WTC11 (cell line): ENCODE measurements at regions not wholly inside any gene's neighbourhood (a gene's known extent, or its start where the extent isn't known, plus 50 kb on each side); places are given as distances from the start of the nearest gene placed in this dataset.
A peak's percentile ranks its signal among the peaks of the same experiment; 100 is the strongest.

Experiments used
- ATAC-seq: fragments of 200-7000 bp; cut with Tn5 transposase; 2 replicates; pipeline ENCODE4 v1.10.0; 2021; ENCODE audit warnings: mild to moderate bottlenecking, moderate library complexity
- CTCF ChIA-PET: fragments of 300-600 bp; sonication (Branson Sonifier 250); formaldehyde crosslinking; loops from one replicate; lab custom pipeline; 2021; ENCODE audit warnings: antibody characterized with exemption; lab: Charles Lee
- POLR2A ChIA-PET: fragments of 350-600 bp; sonication (Branson Sonifier 250); formaldehyde crosslinking; loops from one replicate; lab custom pipeline; 2021; ENCODE audit warnings: antibody characterized with exemption; lab: Charles Lee
- DNase-seq: peaks from one replicate; pipeline ENCODE4 v3.0.0; 2021; ENCODE audit warnings: low spot score
- H3K27ac Mint-ChIP-seq: 2 replicates; pipeline ENCODE4 v1.8.0; 2021; ENCODE audit warnings: mixed read lengths
- H3K27me3 Mint-ChIP-seq: 2 replicates; pipeline ENCODE4 v1.8.0; 2021; ENCODE audit warnings: low read depth, mild to moderate bottlenecking, moderate library complexity, mixed read lengths
- H3K36me3 Mint-ChIP-seq: 2 replicates; pipeline ENCODE4 v1.8.0; 2021; ENCODE audit warnings: mixed read lengths
- H3K4me1 Mint-ChIP-seq: 2 replicates; pipeline ENCODE4 v1.8.0; 2022; ENCODE audit warnings: mixed read lengths
- H3K4me3 Mint-ChIP-seq: 2 replicates; pipeline ENCODE4 v1.8.0; 2021; ENCODE audit warnings: mild to moderate bottlenecking, moderate library complexity, mixed read lengths
- H3K9me3 Mint-ChIP-seq: 2 replicates; pipeline ENCODE4 v1.8.0; 2021; ENCODE audit warnings: mixed read lengths
- CREB1 ChIP-seq: sonication (generic); formaldehyde crosslinking; IDR thresholded peaks from 2 replicates; pipeline ENCODE4 v1.8.0; 2023; ENCODE audit warnings: mild to moderate bottlenecking, missing genetic modification reagents
- CREM ChIP-seq: sonication (generic); formaldehyde crosslinking; IDR thresholded peaks from 2 replicates; pipeline ENCODE4 v1.8.1; 2022; ENCODE audit warnings: mild to moderate bottlenecking, missing genetic modification reagents, moderate library complexity
- FOXJ3 ChIP-seq: sonication (generic); formaldehyde crosslinking; IDR thresholded peaks from 2 replicates; pipeline ENCODE4 v1.9.0; 2021; ENCODE audit warnings: missing genetic modification reagents, mild to moderate bottlenecking, borderline replicate concordance
- IRF2 ChIP-seq: sonication (generic); formaldehyde crosslinking; IDR thresholded peaks from 2 replicates; pipeline ENCODE4 v1.8.0; 2022; ENCODE audit warnings: low read depth, missing genetic modification reagents, borderline replicate concordance
- MXD4 ChIP-seq: fragments of 250-450 bp; sonication (Bioruptor Pico); IDR thresholded peaks from 2 replicates; pipeline ENCODE4 v1.8.0; 2021; ENCODE audit warnings: mild to moderate bottlenecking, moderate library complexity, borderline replicate concordance
- NFATC4 ChIP-seq: fragments of 250-450 bp; sonication (Bioruptor Pico); IDR thresholded peaks from 2 replicates; pipeline ENCODE4 v1.9.0; 2021; ENCODE audit warnings: mild to moderate bottlenecking
- OVOL2 ChIP-seq: fragments of 250-450 bp; sonication (Bioruptor Pico); IDR thresholded peaks from 2 replicates; pipeline ENCODE4 v1.9.0; 2021; ENCODE audit warnings: mild to moderate bottlenecking, borderline replicate concordance
- RORB ChIP-seq: fragments of 250-450 bp; sonication (Bioruptor Pico); IDR thresholded peaks from 2 replicates; pipeline ENCODE4 v1.9.0; 2021; ENCODE audit warnings: mild to moderate bottlenecking
- SMAD3 ChIP-seq: sonication (generic); formaldehyde crosslinking; IDR thresholded peaks from 2 replicates; pipeline ENCODE4 v1.8.0; 2022; ENCODE audit warnings: missing genetic modification reagents, mild to moderate bottlenecking, borderline replicate concordance
- ZNF219 ChIP-seq: sonication (generic); formaldehyde crosslinking; IDR thresholded peaks from 2 replicates; pipeline ENCODE4 v1.8.0; 2023; ENCODE audit warnings: missing genetic modification reagents, mild to moderate bottlenecking, borderline replicate concordance
- ZNF423 ChIP-seq: fragments of 250-450 bp; sonication (Bioruptor Pico); IDR thresholded peaks from 2 replicates; pipeline ENCODE4 v2.1.2; 2022; ENCODE audit warnings: mild to moderate bottlenecking, moderate library complexity
- TF ChIP-seq, protein P1 (sequence below): fragments of 200-600 bp; IDR thresholded peaks from 2 replicates; pipeline ENCODE4 v1.8.0; 2022; ENCODE audit warnings: antibody characterized with exemption
- TF ChIP-seq, protein P2 (sequence below): fragments of 250-450 bp; sonication (Bioruptor Pico); IDR thresholded peaks from 2 replicates; pipeline ENCODE4 v1.9.0; 2021; ENCODE audit warnings: mild to moderate bottlenecking, borderline replicate concordance
- TF ChIP-seq, protein P3 (sequence below): sonication (generic); formaldehyde crosslinking; IDR thresholded peaks from 2 replicates; pipeline ENCODE4 v1.8.1; 2023; ENCODE audit warnings: mild to moderate bottlenecking, missing genetic modification reagents, moderate library complexity
- TF ChIP-seq, protein P4 (sequence below): sonication (generic); formaldehyde crosslinking; conservative IDR thresholded peaks from 2 replicates; pipeline ENCODE4 v1.8.1; 2023; ENCODE audit warnings: mild to moderate bottlenecking, low read depth, missing genetic modification reagents, moderate library complexity
- TF ChIP-seq, protein P5 (sequence below): fragments of 250-450 bp; sonication (Bioruptor Pico); IDR thresholded peaks from 2 replicates; pipeline ENCODE4 v1.9.0; 2021; ENCODE audit warnings: mild to moderate bottlenecking
- TF ChIP-seq, protein P6 (sequence below): sonication (generic); formaldehyde crosslinking; IDR thresholded peaks from 2 replicates; pipeline ENCODE4 v1.8.1; 2022; ENCODE audit warnings: low read depth, missing genetic modification reagents, borderline replicate concordance
- TF ChIP-seq, protein P7 (sequence below): sonication (generic); formaldehyde crosslinking; IDR thresholded peaks from 2 replicates; pipeline ENCODE4 v1.8.1; 2023; ENCODE audit warnings: mild to moderate bottlenecking, missing genetic modification reagents, borderline replicate concordance
- TF ChIP-seq, protein P8 (sequence below): sonication (generic); formaldehyde crosslinking; IDR thresholded peaks from 2 replicates; pipeline ENCODE4 v1.8.0; 2022; ENCODE audit warnings: mild to moderate bottlenecking, missing genetic modification reagents

DNA sequence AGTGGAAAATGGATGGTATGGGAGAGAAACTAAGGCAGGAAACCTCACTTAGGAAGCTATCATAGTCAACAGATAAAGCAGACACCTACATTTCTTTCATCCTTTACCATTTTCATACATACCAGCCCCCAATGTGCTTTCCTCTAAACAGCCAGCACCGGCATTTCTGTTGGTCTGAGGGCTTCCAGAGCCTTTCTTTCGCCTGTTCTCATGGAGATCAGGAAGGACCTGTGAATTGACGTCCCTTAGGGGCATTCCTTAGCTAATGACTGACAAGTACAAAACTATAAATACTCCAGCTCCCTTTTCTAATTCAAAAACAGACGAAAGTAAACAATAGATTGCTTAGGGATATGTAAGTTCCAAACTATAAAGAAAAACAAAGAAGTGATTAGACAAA, 215.5 kb upstream of the CNKSR2 start:
- DNase-seq: no peak
- H3K27me3 Mint-ChIP-seq: no peaks in the 10 kb centered on the region; the same call in 1 of the 2 replicates
- H3K27ac Mint-ChIP-seq: no peak overlapping the region

More for the DNA sequence above, 215.5 kb upstream of the CNKSR2 start:
- CTCF ChIA-PET: no interaction called here
- TF ChIP-seq MXD4 (no peak), NFATC4 (CRISPR knock-in tag) (no peak), ZNF219 (no peak), FOXJ3 (CRISPR knock-in tag) (no peak), CREB1 (no peak), IRF2 (CRISPR knock-in tag) (no peak), SMAD3 (CRISPR knock-in tag) (no peak), RORB (CRISPR knock-in tag) (no peak), CREM (CRISPR knock-in tag) (no peak), ZNF423 (no peak), OVOL2 (CRISPR knock-in tag) (no peak)
- TF ChIP-seq, protein P1, sequence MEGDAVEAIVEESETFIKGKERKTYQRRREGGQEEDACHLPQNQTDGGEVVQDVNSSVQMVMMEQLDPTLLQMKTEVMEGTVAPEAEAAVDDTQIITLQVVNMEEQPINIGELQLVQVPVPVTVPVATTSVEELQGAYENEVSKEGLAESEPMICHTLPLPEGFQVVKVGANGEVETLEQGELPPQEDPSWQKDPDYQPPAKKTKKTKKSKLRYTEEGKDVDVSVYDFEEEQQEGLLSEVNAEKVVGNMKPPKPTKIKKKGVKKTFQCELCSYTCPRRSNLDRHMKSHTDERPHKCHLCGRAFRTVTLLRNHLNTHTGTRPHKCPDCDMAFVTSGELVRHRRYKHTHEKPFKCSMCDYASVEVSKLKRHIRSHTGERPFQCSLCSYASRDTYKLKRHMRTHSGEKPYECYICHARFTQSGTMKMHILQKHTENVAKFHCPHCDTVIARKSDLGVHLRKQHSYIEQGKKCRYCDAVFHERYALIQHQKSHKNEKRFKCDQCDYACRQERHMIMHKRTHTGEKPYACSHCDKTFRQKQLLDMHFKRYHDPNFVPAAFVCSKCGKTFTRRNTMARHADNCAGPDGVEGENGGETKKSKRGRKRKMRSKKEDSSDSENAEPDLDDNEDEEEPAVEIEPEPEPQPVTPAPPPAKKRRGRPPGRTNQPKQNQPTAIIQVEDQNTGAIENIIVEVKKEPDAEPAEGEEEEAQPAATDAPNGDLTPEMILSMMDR: no peak
- TF ChIP-seq, protein P2, sequence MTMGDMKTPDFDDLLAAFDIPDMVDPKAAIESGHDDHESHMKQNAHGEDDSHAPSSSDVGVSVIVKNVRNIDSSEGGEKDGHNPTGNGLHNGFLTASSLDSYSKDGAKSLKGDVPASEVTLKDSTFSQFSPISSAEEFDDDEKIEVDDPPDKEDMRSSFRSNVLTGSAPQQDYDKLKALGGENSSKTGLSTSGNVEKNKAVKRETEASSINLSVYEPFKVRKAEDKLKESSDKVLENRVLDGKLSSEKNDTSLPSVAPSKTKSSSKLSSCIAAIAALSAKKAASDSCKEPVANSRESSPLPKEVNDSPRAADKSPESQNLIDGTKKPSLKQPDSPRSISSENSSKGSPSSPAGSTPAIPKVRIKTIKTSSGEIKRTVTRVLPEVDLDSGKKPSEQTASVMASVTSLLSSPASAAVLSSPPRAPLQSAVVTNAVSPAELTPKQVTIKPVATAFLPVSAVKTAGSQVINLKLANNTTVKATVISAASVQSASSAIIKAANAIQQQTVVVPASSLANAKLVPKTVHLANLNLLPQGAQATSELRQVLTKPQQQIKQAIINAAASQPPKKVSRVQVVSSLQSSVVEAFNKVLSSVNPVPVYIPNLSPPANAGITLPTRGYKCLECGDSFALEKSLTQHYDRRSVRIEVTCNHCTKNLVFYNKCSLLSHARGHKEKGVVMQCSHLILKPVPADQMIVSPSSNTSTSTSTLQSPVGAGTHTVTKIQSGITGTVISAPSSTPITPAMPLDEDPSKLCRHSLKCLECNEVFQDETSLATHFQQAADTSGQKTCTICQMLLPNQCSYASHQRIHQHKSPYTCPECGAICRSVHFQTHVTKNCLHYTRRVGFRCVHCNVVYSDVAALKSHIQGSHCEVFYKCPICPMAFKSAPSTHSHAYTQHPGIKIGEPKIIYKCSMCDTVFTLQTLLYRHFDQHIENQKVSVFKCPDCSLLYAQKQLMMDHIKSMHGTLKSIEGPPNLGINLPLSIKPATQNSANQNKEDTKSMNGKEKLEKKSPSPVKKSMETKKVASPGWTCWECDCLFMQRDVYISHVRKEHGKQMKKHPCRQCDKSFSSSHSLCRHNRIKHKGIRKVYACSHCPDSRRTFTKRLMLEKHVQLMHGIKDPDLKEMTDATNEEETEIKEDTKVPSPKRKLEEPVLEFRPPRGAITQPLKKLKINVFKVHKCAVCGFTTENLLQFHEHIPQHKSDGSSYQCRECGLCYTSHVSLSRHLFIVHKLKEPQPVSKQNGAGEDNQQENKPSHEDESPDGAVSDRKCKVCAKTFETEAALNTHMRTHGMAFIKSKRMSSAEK (CRISPR knock-in tag): no peak
- TF ChIP-seq, protein P3, sequence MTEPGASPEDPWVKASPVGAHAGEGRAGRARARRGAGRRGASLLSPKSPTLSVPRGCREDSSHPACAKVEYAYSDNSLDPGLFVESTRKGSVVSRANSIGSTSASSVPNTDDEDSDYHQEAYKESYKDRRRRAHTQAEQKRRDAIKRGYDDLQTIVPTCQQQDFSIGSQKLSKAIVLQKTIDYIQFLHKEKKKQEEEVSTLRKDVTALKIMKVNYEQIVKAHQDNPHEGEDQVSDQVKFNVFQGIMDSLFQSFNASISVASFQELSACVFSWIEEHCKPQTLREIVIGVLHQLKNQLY: no peak
- TF ChIP-seq, protein P4, sequence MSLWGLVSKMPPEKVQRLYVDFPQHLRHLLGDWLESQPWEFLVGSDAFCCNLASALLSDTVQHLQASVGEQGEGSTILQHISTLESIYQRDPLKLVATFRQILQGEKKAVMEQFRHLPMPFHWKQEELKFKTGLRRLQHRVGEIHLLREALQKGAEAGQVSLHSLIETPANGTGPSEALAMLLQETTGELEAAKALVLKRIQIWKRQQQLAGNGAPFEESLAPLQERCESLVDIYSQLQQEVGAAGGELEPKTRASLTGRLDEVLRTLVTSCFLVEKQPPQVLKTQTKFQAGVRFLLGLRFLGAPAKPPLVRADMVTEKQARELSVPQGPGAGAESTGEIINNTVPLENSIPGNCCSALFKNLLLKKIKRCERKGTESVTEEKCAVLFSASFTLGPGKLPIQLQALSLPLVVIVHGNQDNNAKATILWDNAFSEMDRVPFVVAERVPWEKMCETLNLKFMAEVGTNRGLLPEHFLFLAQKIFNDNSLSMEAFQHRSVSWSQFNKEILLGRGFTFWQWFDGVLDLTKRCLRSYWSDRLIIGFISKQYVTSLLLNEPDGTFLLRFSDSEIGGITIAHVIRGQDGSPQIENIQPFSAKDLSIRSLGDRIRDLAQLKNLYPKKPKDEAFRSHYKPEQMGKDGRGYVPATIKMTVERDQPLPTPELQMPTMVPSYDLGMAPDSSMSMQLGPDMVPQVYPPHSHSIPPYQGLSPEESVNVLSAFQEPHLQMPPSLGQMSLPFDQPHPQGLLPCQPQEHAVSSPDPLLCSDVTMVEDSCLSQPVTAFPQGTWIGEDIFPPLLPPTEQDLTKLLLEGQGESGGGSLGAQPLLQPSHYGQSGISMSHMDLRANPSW (CRISPR knock-in tag): no peak
- TF ChIP-seq, protein P5, sequence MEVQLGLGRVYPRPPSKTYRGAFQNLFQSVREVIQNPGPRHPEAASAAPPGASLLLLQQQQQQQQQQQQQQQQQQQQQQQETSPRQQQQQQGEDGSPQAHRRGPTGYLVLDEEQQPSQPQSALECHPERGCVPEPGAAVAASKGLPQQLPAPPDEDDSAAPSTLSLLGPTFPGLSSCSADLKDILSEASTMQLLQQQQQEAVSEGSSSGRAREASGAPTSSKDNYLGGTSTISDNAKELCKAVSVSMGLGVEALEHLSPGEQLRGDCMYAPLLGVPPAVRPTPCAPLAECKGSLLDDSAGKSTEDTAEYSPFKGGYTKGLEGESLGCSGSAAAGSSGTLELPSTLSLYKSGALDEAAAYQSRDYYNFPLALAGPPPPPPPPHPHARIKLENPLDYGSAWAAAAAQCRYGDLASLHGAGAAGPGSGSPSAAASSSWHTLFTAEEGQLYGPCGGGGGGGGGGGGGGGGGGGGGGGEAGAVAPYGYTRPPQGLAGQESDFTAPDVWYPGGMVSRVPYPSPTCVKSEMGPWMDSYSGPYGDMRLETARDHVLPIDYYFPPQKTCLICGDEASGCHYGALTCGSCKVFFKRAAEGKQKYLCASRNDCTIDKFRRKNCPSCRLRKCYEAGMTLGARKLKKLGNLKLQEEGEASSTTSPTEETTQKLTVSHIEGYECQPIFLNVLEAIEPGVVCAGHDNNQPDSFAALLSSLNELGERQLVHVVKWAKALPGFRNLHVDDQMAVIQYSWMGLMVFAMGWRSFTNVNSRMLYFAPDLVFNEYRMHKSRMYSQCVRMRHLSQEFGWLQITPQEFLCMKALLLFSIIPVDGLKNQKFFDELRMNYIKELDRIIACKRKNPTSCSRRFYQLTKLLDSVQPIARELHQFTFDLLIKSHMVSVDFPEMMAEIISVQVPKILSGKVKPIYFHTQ (CRISPR knock-in tag): no peak
- TF ChIP-seq, protein P6, sequence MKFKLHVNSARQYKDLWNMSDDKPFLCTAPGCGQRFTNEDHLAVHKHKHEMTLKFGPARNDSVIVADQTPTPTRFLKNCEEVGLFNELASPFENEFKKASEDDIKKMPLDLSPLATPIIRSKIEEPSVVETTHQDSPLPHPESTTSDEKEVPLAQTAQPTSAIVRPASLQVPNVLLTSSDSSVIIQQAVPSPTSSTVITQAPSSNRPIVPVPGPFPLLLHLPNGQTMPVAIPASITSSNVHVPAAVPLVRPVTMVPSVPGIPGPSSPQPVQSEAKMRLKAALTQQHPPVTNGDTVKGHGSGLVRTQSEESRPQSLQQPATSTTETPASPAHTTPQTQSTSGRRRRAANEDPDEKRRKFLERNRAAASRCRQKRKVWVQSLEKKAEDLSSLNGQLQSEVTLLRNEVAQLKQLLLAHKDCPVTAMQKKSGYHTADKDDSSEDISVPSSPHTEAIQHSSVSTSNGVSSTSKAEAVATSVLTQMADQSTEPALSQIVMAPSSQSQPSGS: no peak
- TF ChIP-seq, protein P7, sequence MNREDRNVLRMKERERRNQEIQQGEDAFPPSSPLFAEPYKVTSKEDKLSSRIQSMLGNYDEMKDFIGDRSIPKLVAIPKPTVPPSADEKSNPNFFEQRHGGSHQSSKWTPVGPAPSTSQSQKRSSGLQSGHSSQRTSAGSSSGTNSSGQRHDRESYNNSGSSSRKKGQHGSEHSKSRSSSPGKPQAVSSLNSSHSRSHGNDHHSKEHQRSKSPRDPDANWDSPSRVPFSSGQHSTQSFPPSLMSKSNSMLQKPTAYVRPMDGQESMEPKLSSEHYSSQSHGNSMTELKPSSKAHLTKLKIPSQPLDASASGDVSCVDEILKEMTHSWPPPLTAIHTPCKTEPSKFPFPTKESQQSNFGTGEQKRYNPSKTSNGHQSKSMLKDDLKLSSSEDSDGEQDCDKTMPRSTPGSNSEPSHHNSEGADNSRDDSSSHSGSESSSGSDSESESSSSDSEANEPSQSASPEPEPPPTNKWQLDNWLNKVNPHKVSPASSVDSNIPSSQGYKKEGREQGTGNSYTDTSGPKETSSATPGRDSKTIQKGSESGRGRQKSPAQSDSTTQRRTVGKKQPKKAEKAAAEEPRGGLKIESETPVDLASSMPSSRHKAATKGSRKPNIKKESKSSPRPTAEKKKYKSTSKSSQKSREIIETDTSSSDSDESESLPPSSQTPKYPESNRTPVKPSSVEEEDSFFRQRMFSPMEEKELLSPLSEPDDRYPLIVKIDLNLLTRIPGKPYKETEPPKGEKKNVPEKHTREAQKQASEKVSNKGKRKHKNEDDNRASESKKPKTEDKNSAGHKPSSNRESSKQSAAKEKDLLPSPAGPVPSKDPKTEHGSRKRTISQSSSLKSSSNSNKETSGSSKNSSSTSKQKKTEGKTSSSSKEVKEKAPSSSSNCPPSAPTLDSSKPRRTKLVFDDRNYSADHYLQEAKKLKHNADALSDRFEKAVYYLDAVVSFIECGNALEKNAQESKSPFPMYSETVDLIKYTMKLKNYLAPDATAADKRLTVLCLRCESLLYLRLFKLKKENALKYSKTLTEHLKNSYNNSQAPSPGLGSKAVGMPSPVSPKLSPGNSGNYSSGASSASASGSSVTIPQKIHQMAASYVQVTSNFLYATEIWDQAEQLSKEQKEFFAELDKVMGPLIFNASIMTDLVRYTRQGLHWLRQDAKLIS: no peak
- TF ChIP-seq, protein P8, sequence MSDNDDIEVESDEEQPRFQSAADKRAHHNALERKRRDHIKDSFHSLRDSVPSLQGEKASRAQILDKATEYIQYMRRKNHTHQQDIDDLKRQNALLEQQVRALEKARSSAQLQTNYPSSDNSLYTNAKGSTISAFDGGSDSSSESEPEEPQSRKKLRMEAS (CRISPR knock-in tag): no peak
- peak; percentile 38; the same call in 1 of the 2 replicates for ATAC-seq
- Mint-ChIP-seq H3K4me1 (peaks cover 13% of the 10 kb centered on the region), H3K36me3 (no peaks in the 10 kb centered on the region), H3K9me3 (no peaks in the 10 kb centered on the region), H3K4me3 (no peak overlapping the region)
- POLR2A ChIA-PET: no interaction called here
